OCI-LY7 (cell line): ENCODE measurements at regions not wholly inside any gene's neighbourhood (a gene's known extent, or its start where the extent isn't known, plus 50 kb on each side); places are given as distances from the start of the nearest gene placed in this dataset.

ENCODE experiments used
- CTCF ChIP-seq: fragments of 200-600 bp; sonication (generic); conservative IDR thresholded peaks from 2 replicates; pipeline ENCODE4 v1.5.1; 2014; ENCODE audit warnings: mild to moderate bottlenecking, antibody characterized with exemption, low read length, moderate library complexity, mixed read lengths
- EZH2phosphoT487 ChIP-seq: fragments of 200-600 bp; sonication (generic); IDR thresholded peaks from 2 replicates; pipeline ENCODE4 v1.6.1; 2018; ENCODE audit warnings: low read depth, borderline replicate concordance, mild to moderate bottlenecking, mixed run types, antibody characterized with exemption, low read length, moderate library complexity, mixed read lengths

- no peak for TF ChIP-seq EZH2phosphoT487
- TF ChIP-seq CTCF: no peak
Measured at GRCh38 chr11:45096636-45097035, 49.8 kb upstream of the PRDM11 start.
